HPDE6-E6E7 (cell line): ENCODE measurements at regions not wholly inside any gene's neighbourhood (a gene's known extent, or its start where the extent isn't known, plus 50 kb on each side); places are given as distances from the start of the nearest gene placed in this dataset.
"Not testable (repeated sequence)": the region's sequence is repeated elsewhere in the genome, so short reads cannot be mapped to it uniquely, and the experiment has no call there.

Experiments
- DNase-seq: peaks from one replicate; pipeline ENCODE4 v3.0.0; 2011; ENCODE audit warnings: missing footprints; ENCODE audit errors: extremely low spot score

- no peak for DNase-seq
These were observed 664.4 kb upstream of the SLC39A10 start for GRCh38 chr2:194992648-194993047.

- no peak for DNase-seq
These were observed 671.8 kb upstream of the SLC39A10 start for GRCh38 chr2:194985258-194985657.

- DNase-seq = no peak
These were observed 694.8 kb upstream of the SLC39A10 start for GRCh38 chr2:194962254-194962653.

- no peak for DNase-seq
These were observed 702.8 kb upstream of the SLC39A10 start for GRCh38 chr2:194954218-194954617.

- no peak for DNase-seq
These were observed 710.2 kb upstream of the SLC39A10 start for GRCh38 chr2:194946826-194947225.

- no peak for DNase-seq
These were observed 719.0 kb upstream of the SLC39A10 start for GRCh38 chr2:194938066-194938465.

- DNase-seq = no peak
These were observed 729.5 kb upstream of the SLC39A10 start for GRCh38 chr2:194927489-194927888.

- DNase-seq = no peak
These were observed 730.2 kb upstream of the SLC39A10 start for GRCh38 chr2:194926873-194927272.

- no peak for DNase-seq
These were observed 731.3 kb upstream of the SLC39A10 start for GRCh38 chr2:194925742-194926141.

- no peak for DNase-seq
These were observed 739.5 kb upstream of the SLC39A10 start for GRCh38 chr2:194917519-194917918.

- DNase-seq = no peak
These were observed 741.5 kb upstream of the SLC39A10 start for GRCh38 chr2:194915485-194915884.

- no peak for DNase-seq
These were observed 749.5 kb upstream of the SLC39A10 start for GRCh38 chr2:194907569-194907968.

- DNase-seq = no peak
These were observed 760.2 kb upstream of the SLC39A10 start for GRCh38 chr2:194896871-194897270.

- DNase-seq = no peak
These were observed 773.3 kb upstream of the SLC39A10 start for GRCh38 chr2:194883711-194884110.

- DNase-seq = no peak
These were observed 786.0 kb upstream of the SLC39A10 start for GRCh38 chr2:194870974-194871535.

- DNase-seq = peak; percentile 2
These were observed 789.7 kb upstream of the SLC39A10 start for GRCh38 chr2:194867328-194867727.

GRCh38 chr2:194854941-194855340 is 802.1 kb upstream of the SLC39A10 start:
- no peak for DNase-seq

GRCh38 chr2:194842871-194843270 is 814.2 kb upstream of the SLC39A10 start:
- no peak for DNase-seq

- DNase-seq = not testable (repeated sequence)
These were observed 822.7 kb upstream of the SLC39A10 start for GRCh38 chr2:194834371-194834770.

GRCh38 chr2:194826241-194826640 is 830.8 kb upstream of the SLC39A10 start:
- no peak for DNase-seq

GRCh38 chr2:194824450-194824849 is 832.6 kb upstream of the SLC39A10 start:
- DNase-seq = no peak

GRCh38 chr2:194822657-194823056 is 834.4 kb upstream of the SLC39A10 start:
- no peak for DNase-seq

- DNase-seq = no peak
These were observed 834.9 kb upstream of the SLC39A10 start for GRCh38 chr2:194822097-194822496.

GRCh38 chr2:194819367-194819766 is 837.7 kb upstream of the SLC39A10 start:
- DNase-seq = no peak
